ENCODE measurements at regions not wholly inside any gene's neighbourhood (a gene's known extent, or its start where the extent isn't known, plus 50 kb on each side); places are given as distances from the start of the nearest gene placed in this dataset.

- intact Hi-C loops (cut with DNase I) = no loop called here
- TF ChIP-seq CTCF (IDR thresholded peaks at IDR 0.05) (no peak), POLR2A (IDR thresholded peaks at IDR 0.05) (no peak)
- H3K4me3 ChIP-seq = no peak overlapping the region
- no peak for DNase-seq
- H3K36me3 ChIP-seq = no peaks in the 10 kb centered on the region
- no peaks in the 10 kb centered on the region for H3K27me3 ChIP-seq
- H3K9me3 ChIP-seq = no peaks in the 10 kb centered on the region
- H3K4me1 ChIP-seq = no peaks in the 10 kb centered on the region
- WGBS, 2 donors = 72 to 80% methylated on average over 2 of the region's 2 CpGs
- no peak overlapping the region for H3K27ac ChIP-seq
Measured at GRCh38 chr11:22556381-22556780, 69.2 kb downstream of the FANCF start.

GRCh38 chr11:22555881-22556280 lies 69.7 kb downstream of the FANCF start:
- H3K36me3 ChIP-seq = no peaks in the 10 kb centered on the region
- TF ChIP-seq CTCF (IDR thresholded peaks at IDR 0.05) (no peak), POLR2A (IDR thresholded peaks at IDR 0.05) (no peak)
- no peak for DNase-seq
- intact Hi-C loops (cut with DNase I) = no loop called here
- no peaks in the 10 kb centered on the region for H3K4me1 ChIP-seq
- WGBS, 2 donors = 36 to 57% methylated on average over 1 of the region's 1 CpG
- no peaks in the 10 kb centered on the region for H3K27me3 ChIP-seq
- no peaks in the 10 kb centered on the region for H3K9me3 ChIP-seq
- H3K27ac ChIP-seq = no peak overlapping the region
- no peak overlapping the region for H3K4me3 ChIP-seq

- intact Hi-C loops (cut with DNase I) = no loop called here
- Histone ChIP-seq H3K4me3 (no peak overlapping the region), H3K36me3 (no peaks in the 10 kb centered on the region), H3K9me3 (no peaks in the 10 kb centered on the region), H3K27me3 (no peaks in the 10 kb centered on the region), H3K27ac (no peak overlapping the region), H3K4me1 (no peaks in the 10 kb centered on the region)
- no peak for DNase-seq
- WGBS, 2 donors = 20 to 24% methylated on average over 1 of the region's 1 CpG
- TF ChIP-seq CTCF (IDR thresholded peaks at IDR 0.05) = no peak
- no peak for TF ChIP-seq POLR2A (IDR thresholded peaks at IDR 0.05)
Measured at GRCh38 chr11:22554221-22554620, 71.4 kb downstream of the FANCF start.

GRCh38 chr11:22552885-22553284 lies 72.7 kb downstream of the FANCF start:
- DNase-seq = no peak
- no peak overlapping the region for H3K27ac ChIP-seq
- no peaks in the 10 kb centered on the region for H3K27me3 ChIP-seq
- TF ChIP-seq POLR2A (IDR thresholded peaks at IDR 0.05) (no peak), CTCF (IDR thresholded peaks at IDR 0.05) (no peak)
- intact Hi-C loops (cut with DNase I) = no loop called here
- H3K9me3 ChIP-seq = no peaks in the 10 kb centered on the region
- no peaks in the 10 kb centered on the region for H3K36me3 ChIP-seq
- WGBS, 2 donors = 57 to 59% methylated on average over 2 of the region's 2 CpGs
- no peaks in the 10 kb centered on the region for H3K4me1 ChIP-seq
- H3K4me3 ChIP-seq = no peak overlapping the region

- 53 to 83% methylated on average over 1 of the region's 1 CpG for WGBS, 2 donors
- Histone ChIP-seq H3K36me3 (no peaks in the 10 kb centered on the region), H3K4me1 (no peaks in the 10 kb centered on the region), H3K27me3 (no peaks in the 10 kb centered on the region), H3K27ac (no peak overlapping the region), H3K9me3 (no peaks in the 10 kb centered on the region), H3K4me3 (no peak overlapping the region)
- intact Hi-C loops (cut with DNase I) = no loop called here
- no peak for DNase-seq
- TF ChIP-seq CTCF (IDR thresholded peaks at IDR 0.05) (no peak), POLR2A (IDR thresholded peaks at IDR 0.05) (no peak)
Measured at GRCh38 chr11:22546746-22547145, 78.9 kb downstream of the FANCF start.

All from esophagus squamous epithelium (tissue), 5 donors.